ENCODE measurements at regions not wholly inside any gene's neighbourhood (a gene's known extent, or its start where the extent isn't known, plus 50 kb on each side); places are given as distances from the start of the nearest gene placed in this dataset.

DNA sequence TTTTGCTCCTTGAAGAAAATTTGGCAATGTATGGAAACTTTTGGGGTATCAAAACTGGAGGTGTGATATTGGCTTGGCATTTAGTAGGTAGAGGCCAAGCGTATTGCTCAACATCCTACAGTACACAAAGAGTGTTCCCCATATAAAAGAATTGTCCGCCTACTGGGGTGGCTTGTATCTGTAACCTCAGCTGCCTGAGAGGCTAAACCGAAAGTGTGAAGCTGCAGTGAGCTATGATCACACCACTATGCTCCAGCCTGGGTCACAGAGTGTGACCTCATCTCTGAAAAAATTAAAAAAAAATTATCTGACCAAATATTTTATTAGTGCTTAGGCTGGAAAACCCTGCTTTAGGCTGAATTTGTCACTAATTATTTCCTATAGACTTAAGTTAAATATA is 483.9 kb downstream of the PYDC2 start:
- no peak for TF ChIP-seq POLR2AphosphoS5 (IDR thresholded peaks at IDR 0.05)
- TF ChIP-seq, protein P1, sequence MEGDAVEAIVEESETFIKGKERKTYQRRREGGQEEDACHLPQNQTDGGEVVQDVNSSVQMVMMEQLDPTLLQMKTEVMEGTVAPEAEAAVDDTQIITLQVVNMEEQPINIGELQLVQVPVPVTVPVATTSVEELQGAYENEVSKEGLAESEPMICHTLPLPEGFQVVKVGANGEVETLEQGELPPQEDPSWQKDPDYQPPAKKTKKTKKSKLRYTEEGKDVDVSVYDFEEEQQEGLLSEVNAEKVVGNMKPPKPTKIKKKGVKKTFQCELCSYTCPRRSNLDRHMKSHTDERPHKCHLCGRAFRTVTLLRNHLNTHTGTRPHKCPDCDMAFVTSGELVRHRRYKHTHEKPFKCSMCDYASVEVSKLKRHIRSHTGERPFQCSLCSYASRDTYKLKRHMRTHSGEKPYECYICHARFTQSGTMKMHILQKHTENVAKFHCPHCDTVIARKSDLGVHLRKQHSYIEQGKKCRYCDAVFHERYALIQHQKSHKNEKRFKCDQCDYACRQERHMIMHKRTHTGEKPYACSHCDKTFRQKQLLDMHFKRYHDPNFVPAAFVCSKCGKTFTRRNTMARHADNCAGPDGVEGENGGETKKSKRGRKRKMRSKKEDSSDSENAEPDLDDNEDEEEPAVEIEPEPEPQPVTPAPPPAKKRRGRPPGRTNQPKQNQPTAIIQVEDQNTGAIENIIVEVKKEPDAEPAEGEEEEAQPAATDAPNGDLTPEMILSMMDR (IDR thresholded peaks at IDR 0.05), result no peak

Measured in esophagus muscularis mucosa (tissue), 3 donors.